ENCODE measurements at regions not wholly inside any gene's neighbourhood (a gene's known extent, or its start where the extent isn't known, plus 50 kb on each side); places are given as distances from the start of the nearest gene placed in this dataset.

GRCh38 chr3:182370949-182371348 lies 422.4 kb upstream of the ATP11B start:
- TF ChIP-seq CTCF (IDR thresholded peaks at IDR 0.05) (no peak), EZH2 (IDR thresholded peaks at IDR 0.05; ENCODE audit: borderline replicate concordance, insufficient read depth, low read depth, low read length, poor library complexity, severe bottlenecking) (no peak)
